B cell (primary cell): ENCODE measurements at regions not wholly inside any gene's neighbourhood (a gene's known extent, or its start where the extent isn't known, plus 50 kb on each side); places are given as distances from the start of the nearest gene placed in this dataset.

Source experiments
- ATAC-seq: fragments of 200-7000 bp; cut with Tn5 transposase; one replicate; pipeline ENCODE4 v1.10.0; 2021; ENCODE audit warnings: low read depth, mild to moderate bottlenecking, moderate number of reproducible peaks, moderate library complexity
- CTCF ChIA-PET: fragments of 350-600 bp; sonication (Branson Sonifier 250); formaldehyde crosslinking; loops from one replicate; lab custom pipeline; 2021; ENCODE audit warnings: antibody characterized with exemption, inconsistent platforms; lab: Charles Lee
- POLR2A ChIA-PET: fragments of 350-600 bp; sonication (Branson Sonifier 250); formaldehyde crosslinking; loops from one replicate; lab custom pipeline; 2021; ENCODE audit warnings: antibody characterized with exemption; lab: Charles Lee
- DNase-seq: peaks from one replicate; pipeline ENCODE4 v3.0.0; 2013
- H2AFZ ChIP-seq: 2 replicates; pipeline ENCODE4 v1.6.1; 2012; ENCODE audit warnings: mild to moderate bottlenecking, low read depth, low read length; ENCODE audit not compliant: insufficient read depth, poor library complexity, severe bottlenecking
- H3K27ac ChIP-seq, 2 donors: 1 replicate in 1 of 2; 2 replicates in 1 of 2; pipeline ENCODE4 v1.5.1; 2012 to 2013; ENCODE audit warnings: low read length in 2 of 2, mild to moderate bottlenecking in 2 of 2, moderate library complexity in 1 of 2
- H3K27me3 ChIP-seq, 4 experiments: fragments of 200-600 bp in 1 of 4; sonication (generic) in 1 of 4; replicated peaks in 1 of 4; 1 replicate in 2 of 4; 2 replicates in 2 of 4; pipeline versions ENCODE4 v1.6.1 to v1.7.0; 2013 to 2016; ENCODE audit warnings: low read length in 3 of 4, mild to moderate bottlenecking in 2 of 4, mixed read lengths in 1 of 4, moderate library complexity in 1 of 4; ENCODE audit not compliant: insufficient read depth in 4 of 4, control insufficient read depth in 3 of 4; ENCODE audit errors: control extremely low read depth in 1 of 4
- H3K36me3 ChIP-seq, 2 experiments: replicated peaks in 1 of 2; 1 replicate in 1 of 2; 2 replicates in 1 of 2; pipeline versions ENCODE4 v1.6.1 to v1.7.1; 2013; ENCODE audit warnings: low read length in 1 of 2; ENCODE audit not compliant: insufficient read depth in 2 of 2, control insufficient read depth in 1 of 2; ENCODE audit errors: control extremely low read depth in 1 of 2, extremely low read depth in 1 of 2
- H3K4me1 ChIP-seq, 2 donors: fragments of 200-600 bp in 1 of 2; sonication (generic) in 1 of 2; 1 replicate in 1 of 2; 2 replicates in 1 of 2; pipeline versions ENCODE4 v1.5.1 to v1.6.1; 2013 to 2017; ENCODE audit warnings: low read length in 2 of 2; ENCODE audit not compliant: control insufficient read depth in 2 of 2, insufficient read depth in 2 of 2
- H3K4me2 ChIP-seq: replicated peaks from 2 replicates; pipeline ENCODE3; 2012; ENCODE audit warnings: mild to moderate bottlenecking, low read depth, low read length; ENCODE audit not compliant: poor library complexity, severe bottlenecking
- H3K4me3 ChIP-seq, 5 experiments: fragments of 200-600 bp in 1 of 5; sonication (generic) in 1 of 5; 1 replicate in 3 of 5; 2 replicates in 2 of 5; pipeline versions ENCODE4 v1.5.1 to v1.7.0; 2011 to 2016; ENCODE audit warnings: low read length in 4 of 5, mild to moderate bottlenecking in 4 of 5, low read depth in 2 of 5, control low read depth in 1 of 5, moderate library complexity in 1 of 5; ENCODE audit not compliant: insufficient read depth in 1 of 5; ENCODE audit errors: control extremely low read depth in 1 of 5, extremely low read depth in 1 of 5
- H3K79me2 ChIP-seq: fragments of 200-600 bp; sonication (generic); one replicate; pipeline ENCODE4 v1.6.0; 2016; ENCODE audit warnings: low read length; ENCODE audit not compliant: control insufficient read depth, insufficient read depth
- H3K9ac ChIP-seq: fragments of 200-600 bp; sonication (generic); 2 replicates; pipeline ENCODE4 v1.6.1; 2017; ENCODE audit warnings: mild to moderate bottlenecking, low read length, moderate library complexity
- H3K9me3 ChIP-seq, 3 donors: one replicate each; pipeline versions ENCODE4 v1.6.1 to v1.7.1; 2013; ENCODE audit warnings: low read length in 2 of 3; ENCODE audit not compliant: control insufficient read depth in 2 of 3, insufficient read depth in 1 of 3; ENCODE audit errors: control extremely low read depth in 1 of 3
- H4K20me1 ChIP-seq: 2 replicates; pipeline ENCODE4 v1.6.0; 2012; ENCODE audit warnings: mild to moderate bottlenecking, low read length; ENCODE audit not compliant: insufficient read depth, control insufficient read depth, poor library complexity, severe bottlenecking
- H3K27ac Mint-ChIP-seq: one replicate; pipeline ENCODE4 v1.8.0; 2021; ENCODE audit warnings: mixed read lengths
- H3K27me3 Mint-ChIP-seq: one replicate; pipeline ENCODE4 v1.8.0; 2021; ENCODE audit warnings: mixed read lengths
- H3K4me1 Mint-ChIP-seq: one replicate; pipeline ENCODE4 v1.8.0; 2021; ENCODE audit warnings: mixed read lengths
- H3K4me3 Mint-ChIP-seq: one replicate; pipeline ENCODE4 v1.8.0; 2021; ENCODE audit warnings: mixed read lengths
- H3K9me3 Mint-ChIP-seq: one replicate; pipeline ENCODE4 v1.8.0; 2022; ENCODE audit warnings: mixed read lengths; ENCODE audit not compliant: insufficient read depth
- CTCF ChIP-seq: fragments of 200-600 bp; IDR thresholded peaks from one replicate; pipeline ENCODE4 v1.8.0; 2022; ENCODE audit warnings: antibody characterized with exemption, mild to moderate bottlenecking
- EZH2 ChIP-seq: IDR thresholded peaks from 2 replicates; pipeline ENCODE4 v1.6.1; 2012; ENCODE audit warnings: borderline replicate concordance, low read depth, mild to moderate bottlenecking, moderate library complexity, low read length; ENCODE audit not compliant: insufficient read depth, poor library complexity, severe bottlenecking
- WGBS: methylation state at CpG from one replicate; pipeline ENCODE4 v1.1.5; 2013; ENCODE audit warnings: missing lambda C conversion rate; ENCODE audit not compliant: insufficient coverage; 5-methylcytosine and 5-hydroxymethylcytosine counted together
- intact Hi-C: fragments of 100-400 bp; cut with micrococcal nuclease; formaldehyde crosslinking; loops from one replicate; pipeline ENCODE4 v1.10.0; 2022

DNA sequence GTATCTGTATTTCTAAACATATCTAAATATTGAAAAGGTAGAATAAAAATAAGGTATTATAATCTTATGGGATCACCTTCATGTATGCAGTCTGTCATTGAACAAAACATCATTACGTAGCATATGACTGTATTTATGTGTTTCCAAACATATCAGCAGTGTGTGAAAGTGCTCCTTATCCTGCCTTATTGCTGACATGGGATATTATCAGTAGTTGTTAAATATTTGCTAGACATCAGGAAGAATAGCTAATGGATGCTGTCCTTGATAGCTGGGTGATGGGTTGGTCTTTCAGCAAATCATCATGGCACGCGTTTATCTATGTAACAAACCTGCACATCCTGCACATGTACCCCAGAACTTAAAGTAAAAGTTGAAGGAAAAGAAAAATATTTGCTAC is 59.1 kb upstream of the FAM20A start:
- DNase-seq, result no peak
- no CpG with 5 or more reads among the region's 3 CpGs for WGBS
- TF ChIP-seq EZH2, result no peak
- no peak for TF ChIP-seq CTCF

GRCh38 chr17:68658999-68659780 is 58.0 kb upstream of the FAM20A start:
- no peak for ATAC-seq
- 89% methylated on average over 2 of the region's 7 CpGs for WGBS
- no peak overlapping the region for H3K4me3 Mint-ChIP-seq

More for the DNA sequence above, 59.1 kb upstream of the FAM20A start:
- no peak overlapping the region for H3K27ac Mint-ChIP-seq
- H3K36me3 ChIP-seq, result no peaks in the 10 kb centered on the region
- H3K4me2 ChIP-seq, result no peak overlapping the region
- no peak for ATAC-seq
- peaks cover 20% of the 10 kb centered on the region for H3K27me3 Mint-ChIP-seq
- no peak overlapping the region for H3K9ac ChIP-seq
- H3K9me3 Mint-ChIP-seq, result peaks cover 2% of the 10 kb centered on the region
- no peaks in the 10 kb centered on the region for H3K4me1 ChIP-seq
- no peaks in the 10 kb centered on the region for H3K9me3 ChIP-seq
- no peaks in the 10 kb centered on the region for H3K79me2 ChIP-seq
- H3K4me1 Mint-ChIP-seq, result no peaks in the 10 kb centered on the region
- ChIA-PET CTCF (no interaction called here), POLR2A (no interaction called here)
- H2AFZ ChIP-seq, result no peak overlapping the region
- intact Hi-C loops, result no loop called here
- H3K27ac ChIP-seq, result no peak overlapping the region
- no peak overlapping the region for H3K4me3 Mint-ChIP-seq
- no peaks in the 10 kb centered on the region for H4K20me1 ChIP-seq
- no peak overlapping the region for H3K4me3 ChIP-seq
- H3K27me3 ChIP-seq, result peaks cover 0 to 3% (median 2%) of the 10 kb centered on the region in 4 experiments

More at GRCh38 chr17:68658999-68659780, 58.0 kb upstream of the FAM20A start:
- H3K9me3 ChIP-seq, result no peaks in the 10 kb centered on the region
- H3K27me3 ChIP-seq, result peaks cover 0 to 3% (median 2%) of the 10 kb centered on the region in 4 experiments
- no peak overlapping the region for H3K4me2 ChIP-seq
- Mint-ChIP-seq H3K27ac (no peak overlapping the region), H3K4me1 (no peaks in the 10 kb centered on the region), H3K27me3 (peaks cover 15% of the 10 kb centered on the region), H3K9me3 (peaks cover 2% of the 10 kb centered on the region)
- no peak overlapping the region for H3K9ac ChIP-seq
- TF ChIP-seq CTCF (no peak), EZH2 (no peak)
- no peaks in the 10 kb centered on the region for H4K20me1 ChIP-seq
- intact Hi-C loops, result no loop called here
- POLR2A ChIA-PET, result no interaction called here
- no peaks in the 10 kb centered on the region for H3K79me2 ChIP-seq
- H3K27ac ChIP-seq, result no peak overlapping the region
- H3K36me3 ChIP-seq, result no peaks in the 10 kb centered on the region
- no peak for DNase-seq
- no peak overlapping the region for H3K4me3 ChIP-seq
- no peak overlapping the region for H2AFZ ChIP-seq
- CTCF ChIA-PET, result no interaction called here
- H3K4me1 ChIP-seq, result no peaks in the 10 kb centered on the region
